KMS-11 (cell line): ENCODE measurements at regions not wholly inside any gene's neighbourhood (a gene's known extent, or its start where the extent isn't known, plus 50 kb on each side); places are given as distances from the start of the nearest gene placed in this dataset.
"Not testable (repeated sequence)": the region's sequence is repeated elsewhere in the genome, so short reads cannot be mapped to it uniquely, and the experiment has no call there.

Experiments used
- H2AFZ ChIP-seq: fragments of 200-600 bp; sonication (generic); 2 replicates; pipeline ENCODE4 v1.6.1; 2016; ENCODE audit warnings: antibody characterized with exemption, mixed run types, low read depth
- H3K27ac ChIP-seq: fragments of 200-600 bp; sonication (generic); 2 replicates; pipeline ENCODE4 v1.6.1; 2016; ENCODE audit warnings: mild to moderate bottlenecking, mixed run types
- H3K27me3 ChIP-seq: fragments of 200-600 bp; sonication (generic); 2 replicates; pipeline ENCODE4 v1.6.1; 2017; ENCODE audit warnings: mild to moderate bottlenecking, low read depth, mixed run types, moderate library complexity; ENCODE audit not compliant: insufficient read depth
- H3K36me3 ChIP-seq: fragments of 200-600 bp; sonication (generic); 2 replicates; pipeline ENCODE4 v1.6.1; 2017; ENCODE audit warnings: mild to moderate bottlenecking, mixed run types; ENCODE audit not compliant: insufficient read depth
- H3K4me1 ChIP-seq: fragments of 200-600 bp; sonication (generic); 2 replicates; pipeline ENCODE4 v1.6.1; 2016; ENCODE audit warnings: mild to moderate bottlenecking, low read depth, mixed run types; ENCODE audit not compliant: poor library complexity, severe bottlenecking
- H3K4me2 ChIP-seq: fragments of 200-600 bp; sonication (generic); 2 replicates; pipeline ENCODE4 v1.7.0; 2016; ENCODE audit warnings: mild to moderate bottlenecking, mixed run types
- H3K4me3 ChIP-seq: fragments of 200-600 bp; sonication (generic); IDR thresholded peaks from 2 replicates; pipeline ENCODE4 v1.6.1; 2017; ENCODE audit warnings: low read depth, low read length, mixed read lengths; ENCODE audit not compliant: insufficient read depth
- H3K79me2 ChIP-seq: fragments of 200-600 bp; sonication (generic); 2 replicates; pipeline ENCODE4 v1.6.1; 2016; ENCODE audit warnings: low read depth, mixed run types; ENCODE audit not compliant: insufficient read depth
- H3K9ac ChIP-seq: fragments of 200-600 bp; sonication (generic); 2 replicates; pipeline ENCODE4 v1.6.1; 2016; ENCODE audit warnings: mild to moderate bottlenecking, mixed run types
- H4K20me1 ChIP-seq: fragments of 200-600 bp; sonication (generic); 2 replicates; pipeline ENCODE4 v1.6.1; 2016; ENCODE audit warnings: mild to moderate bottlenecking, mixed run types; ENCODE audit not compliant: insufficient read depth
- TF ChIP-seq, protein P1 (sequence below): fragments of 200-600 bp; sonication (generic); conservative IDR thresholded peaks from 2 replicates; pipeline ENCODE4 v1.6.1; 2017; ENCODE audit warnings: low read depth, mild to moderate bottlenecking, antibody characterized with exemption, low read length, moderate library complexity, mixed read lengths

DNA sequence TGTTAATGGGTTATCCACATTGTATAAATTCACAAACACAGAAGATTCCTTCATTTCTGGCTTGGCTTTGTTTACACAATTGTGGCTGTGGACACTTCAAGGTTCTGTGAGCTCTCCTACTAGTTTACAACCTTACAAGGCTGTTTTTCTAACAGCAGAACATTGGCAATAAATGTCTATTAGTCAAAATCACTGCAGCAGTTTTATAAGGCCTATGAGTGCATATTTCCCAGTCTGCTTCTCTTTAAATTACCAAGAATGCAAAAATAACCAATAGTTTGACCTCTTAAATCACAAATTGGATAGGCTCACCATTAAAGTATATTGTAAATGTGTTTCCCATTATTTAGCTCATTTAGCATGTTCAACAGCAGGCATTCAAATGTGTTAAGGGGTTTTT lies 239.2 kb downstream of the DKK2 start:
- peaks cover 38% of the 10 kb centered on the region for H3K4me1 ChIP-seq
- H2AFZ ChIP-seq: no peak overlapping the region
- TF ChIP-seq, protein P1, sequence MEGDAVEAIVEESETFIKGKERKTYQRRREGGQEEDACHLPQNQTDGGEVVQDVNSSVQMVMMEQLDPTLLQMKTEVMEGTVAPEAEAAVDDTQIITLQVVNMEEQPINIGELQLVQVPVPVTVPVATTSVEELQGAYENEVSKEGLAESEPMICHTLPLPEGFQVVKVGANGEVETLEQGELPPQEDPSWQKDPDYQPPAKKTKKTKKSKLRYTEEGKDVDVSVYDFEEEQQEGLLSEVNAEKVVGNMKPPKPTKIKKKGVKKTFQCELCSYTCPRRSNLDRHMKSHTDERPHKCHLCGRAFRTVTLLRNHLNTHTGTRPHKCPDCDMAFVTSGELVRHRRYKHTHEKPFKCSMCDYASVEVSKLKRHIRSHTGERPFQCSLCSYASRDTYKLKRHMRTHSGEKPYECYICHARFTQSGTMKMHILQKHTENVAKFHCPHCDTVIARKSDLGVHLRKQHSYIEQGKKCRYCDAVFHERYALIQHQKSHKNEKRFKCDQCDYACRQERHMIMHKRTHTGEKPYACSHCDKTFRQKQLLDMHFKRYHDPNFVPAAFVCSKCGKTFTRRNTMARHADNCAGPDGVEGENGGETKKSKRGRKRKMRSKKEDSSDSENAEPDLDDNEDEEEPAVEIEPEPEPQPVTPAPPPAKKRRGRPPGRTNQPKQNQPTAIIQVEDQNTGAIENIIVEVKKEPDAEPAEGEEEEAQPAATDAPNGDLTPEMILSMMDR: no peak
- no peak overlapping the region for H3K27ac ChIP-seq
- H3K4me3 ChIP-seq: no peak overlapping the region
- no peaks in the 10 kb centered on the region for H3K27me3 ChIP-seq
- H3K4me2 ChIP-seq: no peak overlapping the region
- H3K36me3 ChIP-seq: no peaks in the 10 kb centered on the region
- no peak overlapping the region for H3K9ac ChIP-seq
- no peaks in the 10 kb centered on the region for H3K79me2 ChIP-seq
- H4K20me1 ChIP-seq: no peaks in the 10 kb centered on the region

DNA sequence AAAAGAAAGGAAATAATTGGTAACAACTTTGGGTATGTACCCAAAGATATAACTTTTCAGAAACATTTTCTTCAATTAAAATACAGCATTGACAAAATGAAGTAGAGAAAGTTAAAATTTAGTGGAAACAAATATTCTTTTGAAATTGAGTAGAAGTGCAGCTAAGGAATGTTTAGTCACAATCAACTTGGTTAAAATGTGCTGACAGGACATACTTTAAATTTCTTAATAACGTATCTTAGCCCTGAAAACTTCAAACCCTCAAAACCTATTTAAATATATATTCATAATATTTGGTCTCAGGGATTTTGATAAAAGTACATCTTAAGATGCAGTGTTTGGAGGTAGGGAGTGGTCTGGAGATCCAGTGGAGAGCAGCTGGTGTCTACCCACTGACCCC lies 240.8 kb downstream of the DKK2 start:
- Histone ChIP-seq H3K4me3 (no peak overlapping the region), H3K36me3 (no peaks in the 10 kb centered on the region), H3K27ac (no peak overlapping the region), H3K4me1 (peaks cover 38% of the 10 kb centered on the region), H2AFZ (no peak overlapping the region), H3K4me2 (peak overlapping the region; percentile 7; the same call in 1 of the 2 replicates), H4K20me1 (no peaks in the 10 kb centered on the region), H3K9ac (no peak overlapping the region), H3K79me2 (no peaks in the 10 kb centered on the region), H3K27me3 (no peaks in the 10 kb centered on the region)
- TF ChIP-seq, protein P1: no peak

DNA sequence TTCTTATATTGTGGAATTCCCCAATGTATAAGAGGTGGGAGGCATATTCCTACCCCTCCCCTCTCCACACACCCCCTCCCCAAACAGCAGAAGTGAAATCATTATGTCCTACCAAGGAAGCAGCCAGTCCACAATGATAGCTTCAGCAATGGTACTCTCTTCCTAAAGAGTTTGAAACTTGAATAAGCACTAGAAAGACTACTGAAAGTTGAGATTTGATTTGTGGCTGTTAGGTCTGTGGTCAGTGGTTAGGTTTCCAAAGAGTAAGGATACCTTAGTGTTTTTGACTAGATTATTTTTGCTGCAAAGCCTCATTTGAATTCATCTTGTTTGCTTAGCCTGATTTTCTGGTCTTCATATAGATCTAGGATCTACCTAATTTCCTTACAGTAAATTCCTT lies 242.2 kb downstream of the DKK2 start:
- no peak overlapping the region for H3K4me3 ChIP-seq
- peaks cover 38% of the 10 kb centered on the region for H3K4me1 ChIP-seq
- peak overlapping the region; percentile 55 for H3K4me2 ChIP-seq
- H3K27me3 ChIP-seq: no peaks in the 10 kb centered on the region
- H3K79me2 ChIP-seq: no peaks in the 10 kb centered on the region
- H3K27ac ChIP-seq: no peak overlapping the region
- H3K9ac ChIP-seq: no peak overlapping the region
- no peak overlapping the region for H2AFZ ChIP-seq
- no peaks in the 10 kb centered on the region for H3K36me3 ChIP-seq
- TF ChIP-seq, protein P1: no peak
- H4K20me1 ChIP-seq: no peaks in the 10 kb centered on the region

DNA sequence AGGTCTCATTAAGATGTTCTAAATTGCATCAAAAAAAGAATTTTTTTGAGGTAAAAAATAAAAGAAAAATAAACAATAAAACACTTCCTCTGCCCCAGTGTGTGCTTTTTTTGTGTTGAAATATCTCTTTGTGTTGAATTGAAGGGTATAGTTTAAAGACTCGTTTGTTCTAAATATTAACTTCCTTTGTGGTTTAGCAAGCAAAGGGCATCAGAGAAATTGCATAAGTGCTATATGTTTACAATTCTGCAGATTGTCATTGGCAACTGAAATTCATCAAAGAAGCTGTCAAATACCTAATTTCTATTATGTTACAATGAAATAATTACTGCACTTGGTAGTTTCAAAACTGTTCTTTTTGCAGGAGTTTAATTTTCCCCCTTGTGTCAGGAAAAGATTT lies 260.5 kb downstream of the DKK2 start:
- no peaks in the 10 kb centered on the region for H3K79me2 ChIP-seq
- TF ChIP-seq, protein P1: no peak
- no peak overlapping the region for H3K27ac ChIP-seq
- H3K27me3 ChIP-seq: no peaks in the 10 kb centered on the region
- no peaks in the 10 kb centered on the region for H3K4me1 ChIP-seq
- no peaks in the 10 kb centered on the region for H4K20me1 ChIP-seq
- no peak overlapping the region for H3K4me3 ChIP-seq
- H3K36me3 ChIP-seq: no peaks in the 10 kb centered on the region
- H3K9ac ChIP-seq: no peak overlapping the region
- no peak overlapping the region for H3K4me2 ChIP-seq
- no peak overlapping the region for H2AFZ ChIP-seq

DNA sequence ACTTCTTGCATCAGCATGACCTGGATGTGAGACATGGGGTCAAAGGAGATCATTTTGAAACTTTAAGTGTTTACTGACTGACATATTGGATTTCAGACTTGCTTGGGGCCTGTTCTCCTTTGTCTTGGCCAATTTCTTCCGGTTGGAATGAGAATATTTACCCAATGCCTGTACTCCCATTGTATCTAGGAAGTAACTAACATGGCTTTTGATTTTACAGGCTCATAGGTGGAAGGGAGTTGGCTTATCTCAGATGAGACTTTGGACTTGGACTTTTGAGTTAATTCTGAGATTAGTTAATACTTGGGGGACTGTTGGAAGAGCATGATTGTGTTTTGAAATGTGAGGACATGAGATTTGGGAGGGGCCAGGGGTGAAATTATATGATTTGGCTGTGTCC lies 262.1 kb downstream of the DKK2 start:
- H4K20me1 ChIP-seq: not testable (repeated sequence)

More for the DNA sequence above, 262.1 kb downstream of the DKK2 start:
- H3K27ac ChIP-seq, H3K4me1 ChIP-seq, H2AFZ ChIP-seq, H3K79me2 ChIP-seq, H3K9ac ChIP-seq, H3K4me2 ChIP-seq, H3K27me3 ChIP-seq, H3K4me3 ChIP-seq, H3K36me3 ChIP-seq: not testable (repeated sequence)
